ENCODE measurements at regions not wholly inside any gene's neighbourhood (a gene's known extent, or its start where the extent isn't known, plus 50 kb on each side); places are given as distances from the start of the nearest gene placed in this dataset.

DNA sequence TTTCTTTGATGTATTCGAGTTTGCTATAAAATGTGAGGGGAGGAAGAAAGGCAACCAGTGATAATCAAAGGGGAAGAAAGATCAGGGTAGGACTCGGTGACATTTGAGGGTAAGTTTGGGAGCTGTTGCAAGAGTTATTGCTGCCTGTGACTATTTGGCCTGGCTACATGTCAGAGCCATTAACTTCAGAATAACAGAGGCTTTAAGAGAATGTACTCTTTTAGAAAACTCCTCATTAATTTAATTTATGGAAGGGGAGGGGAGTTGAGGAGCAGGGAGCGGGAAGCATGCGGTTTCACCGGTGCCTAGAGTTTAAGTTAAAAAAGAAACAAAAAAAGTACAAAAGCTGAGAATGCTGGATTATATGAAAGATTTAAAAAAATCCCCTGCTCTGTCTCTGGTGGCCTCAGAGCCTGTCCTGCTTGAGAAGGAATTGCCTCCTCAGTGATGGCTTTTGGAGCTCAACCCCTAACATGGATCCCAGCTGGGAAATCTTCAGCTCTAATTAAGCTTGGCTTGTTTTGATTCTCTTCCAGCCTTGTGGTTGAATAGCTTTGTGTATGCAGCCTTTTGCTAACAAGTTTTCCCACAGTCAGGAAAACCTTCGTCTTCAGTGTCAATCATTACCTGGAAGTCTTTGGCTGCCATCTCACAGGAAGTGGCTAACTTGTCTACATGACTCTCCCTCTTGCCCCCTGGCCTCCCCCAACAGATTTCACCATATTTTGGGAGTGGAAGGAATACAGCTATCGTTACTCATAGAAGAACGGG is 238.2 kb downstream of the SOX4 start:
- H2BK15ac ChIP-seq (ENCODE audit: low read depth, low read length) = no peak overlapping the region
- Mint-ChIP-seq H3K27me3 (ENCODE audit: low read depth) (no peaks in the 10 kb centered on the region), H3K4me1 (peaks cover 58 to 65% of the 10 kb centered on the region in 2 experiments), H3K4me3 (no peak overlapping the region), H3K36me3 (ENCODE audit: insufficient read depth in 1 of 3, low read depth in 3 of 3) (peaks cover 5 to 7% (median 6%) of the 10 kb centered on the region in 3 experiments; a peak in 6 of 7 replicates), H3K9me3 (no peaks in the 10 kb centered on the region), H3K27ac (peak overlapping the region; percentile 3 to 79 (median 47))
- H3T11ph ChIP-seq (ENCODE audit: low read length) = no peak overlapping the region
- no peak overlapping the region for H3K56ac ChIP-seq (ENCODE audit: insufficient read length, low read depth, low read length)
- no peak overlapping the region for H2AK5ac ChIP-seq (ENCODE audit: insufficient read length, low read length)
- no peaks in the 10 kb centered on the region for H4K20me1 ChIP-seq (ENCODE audit: control insufficient read depth, insufficient read depth, insufficient read length)
- H2BK20ac ChIP-seq (ENCODE audit: low read depth, low read length, poor library complexity, severe bottlenecking) = no peak overlapping the region
- no peak overlapping the region for H3K18ac ChIP-seq (ENCODE audit: insufficient read length, low read depth, low read length)
- no peaks in the 10 kb centered on the region for H3K9me3 ChIP-seq (ENCODE audit: control insufficient read depth, low read depth, low read length)
- H3K23ac ChIP-seq (ENCODE audit: insufficient read length, low read depth, low read length) = no peak overlapping the region
- peaks cover 22% of the 10 kb centered on the region for H3K4me1 ChIP-seq (ENCODE audit: insufficient read depth, low read length)
- H3K4ac ChIP-seq (ENCODE audit: low read depth, low read length) = no peak overlapping the region
- H4K8ac ChIP-seq (replicated peaks; ENCODE audit: insufficient read length, low read depth, low read length) = no peak overlapping the region
- H3K27me3 ChIP-seq (ENCODE audit: insufficient read depth, low read length) = no peaks in the 10 kb centered on the region
- peak overlapping the region; percentile 42 for H3K27ac ChIP-seq (ENCODE audit: insufficient read length, low read depth, low read length)
- no peak overlapping the region for H3K4me2 ChIP-seq (ENCODE audit: insufficient read depth, insufficient read length, low read length)
- H3K9ac ChIP-seq (ENCODE audit: extremely low read depth, insufficient read length, low read length) = no peak overlapping the region
- H3K79me1 ChIP-seq (ENCODE audit: insufficient read depth, low read depth, low read length, poor library complexity, severe bottlenecking) = peaks cover 3% of the 10 kb centered on the region
- no peak for DNase-seq
- H4K91ac ChIP-seq (ENCODE audit: insufficient read length, low read depth, low read length) = no peak overlapping the region
- H2BK12ac ChIP-seq (ENCODE audit: insufficient read length, low read depth, low read length) = no peak overlapping the region
- H3K79me2 ChIP-seq (ENCODE audit: insufficient read depth, low read length) = peaks cover 29% of the 10 kb centered on the region; the same call in 1 of the 2 replicates
- no peak overlapping the region for H4K5ac ChIP-seq (ENCODE audit: insufficient read length, low read depth, low read length)
- TF ChIP-seq, protein P1, sequence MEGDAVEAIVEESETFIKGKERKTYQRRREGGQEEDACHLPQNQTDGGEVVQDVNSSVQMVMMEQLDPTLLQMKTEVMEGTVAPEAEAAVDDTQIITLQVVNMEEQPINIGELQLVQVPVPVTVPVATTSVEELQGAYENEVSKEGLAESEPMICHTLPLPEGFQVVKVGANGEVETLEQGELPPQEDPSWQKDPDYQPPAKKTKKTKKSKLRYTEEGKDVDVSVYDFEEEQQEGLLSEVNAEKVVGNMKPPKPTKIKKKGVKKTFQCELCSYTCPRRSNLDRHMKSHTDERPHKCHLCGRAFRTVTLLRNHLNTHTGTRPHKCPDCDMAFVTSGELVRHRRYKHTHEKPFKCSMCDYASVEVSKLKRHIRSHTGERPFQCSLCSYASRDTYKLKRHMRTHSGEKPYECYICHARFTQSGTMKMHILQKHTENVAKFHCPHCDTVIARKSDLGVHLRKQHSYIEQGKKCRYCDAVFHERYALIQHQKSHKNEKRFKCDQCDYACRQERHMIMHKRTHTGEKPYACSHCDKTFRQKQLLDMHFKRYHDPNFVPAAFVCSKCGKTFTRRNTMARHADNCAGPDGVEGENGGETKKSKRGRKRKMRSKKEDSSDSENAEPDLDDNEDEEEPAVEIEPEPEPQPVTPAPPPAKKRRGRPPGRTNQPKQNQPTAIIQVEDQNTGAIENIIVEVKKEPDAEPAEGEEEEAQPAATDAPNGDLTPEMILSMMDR (conservative IDR thresholded peaks at IDR 0.05) = no peak
- H2AFZ ChIP-seq (ENCODE audit: low read length) = no peak overlapping the region
- no CpG with 5 or more reads among the region's 8 CpGs for WGBS (ENCODE audit: extremely low coverage, insufficient read length, low lambda C conversion rate)
- no peak overlapping the region for H2BK120ac ChIP-seq (ENCODE audit: low read depth, low read length, poor library complexity, severe bottlenecking)
- H3K23me2 ChIP-seq (ENCODE audit: insufficient read length, low read depth, low read length, poor library complexity, severe bottlenecking) = no peaks in the 10 kb centered on the region
- H3K14ac ChIP-seq (ENCODE audit: insufficient read depth, low read length) = no peak overlapping the region
- no peak overlapping the region for H2BK5ac ChIP-seq (ENCODE audit: insufficient read length, low read length)
